NCI-H2029 treated with DMSO at 0.1 percent for 48 hours (cell line): ENCODE measurements at regions not wholly inside any gene's neighbourhood (a gene's known extent, or its start where the extent isn't known, plus 50 kb on each side); places are given as distances from the start of the nearest gene placed in this dataset.
"Not testable (repeated sequence)": the region's sequence is repeated elsewhere in the genome, so short reads cannot be mapped to it uniquely, and the experiment has no call there.

Source experiments
- DNase-seq: peaks from one replicate; lab custom pipeline; 2025; lab: John Stamatoyannopoulos, UW

DNA sequence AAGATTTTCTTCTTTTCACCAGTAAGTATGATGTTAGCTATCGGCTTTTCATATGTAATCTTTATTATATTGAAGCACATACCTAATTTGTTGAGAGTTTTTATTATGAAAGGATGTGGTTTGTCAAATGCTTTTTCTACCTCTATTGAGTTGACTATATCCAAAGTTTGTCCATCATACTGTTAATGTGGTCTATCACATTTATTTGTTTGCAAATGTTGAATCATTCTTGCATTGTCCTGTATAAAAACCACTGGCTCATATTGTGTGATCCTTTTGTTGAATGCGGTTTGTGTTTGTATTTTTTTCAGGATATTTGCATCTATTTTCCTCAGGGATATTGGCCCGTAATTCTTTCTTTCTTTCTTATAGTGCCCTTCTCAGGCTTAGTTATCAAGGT lies 675.5 kb downstream of the NUP35 start:
- DNase-seq, result no peak

DNA sequence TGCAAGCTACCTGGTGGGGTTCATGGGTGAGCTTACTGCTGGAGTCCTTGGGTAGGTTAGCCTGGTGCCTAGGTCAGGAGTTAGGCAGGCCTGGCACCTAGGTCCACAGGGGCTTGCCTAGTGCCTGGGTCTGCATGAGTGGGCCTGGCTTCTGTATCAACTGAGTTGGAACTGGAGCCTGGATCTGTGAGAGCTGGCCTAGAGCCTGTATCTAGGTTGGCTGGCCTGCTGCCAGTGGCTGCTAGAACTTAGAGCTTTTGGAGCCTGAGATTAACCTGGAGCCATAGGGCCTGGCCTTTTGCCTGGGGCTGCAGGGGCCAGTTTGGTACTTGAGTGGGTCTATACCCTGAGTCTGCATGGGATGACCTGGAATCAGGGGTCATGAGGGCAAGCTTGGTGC lies 679.4 kb downstream of the NUP35 start:
- no peak for DNase-seq

DNA sequence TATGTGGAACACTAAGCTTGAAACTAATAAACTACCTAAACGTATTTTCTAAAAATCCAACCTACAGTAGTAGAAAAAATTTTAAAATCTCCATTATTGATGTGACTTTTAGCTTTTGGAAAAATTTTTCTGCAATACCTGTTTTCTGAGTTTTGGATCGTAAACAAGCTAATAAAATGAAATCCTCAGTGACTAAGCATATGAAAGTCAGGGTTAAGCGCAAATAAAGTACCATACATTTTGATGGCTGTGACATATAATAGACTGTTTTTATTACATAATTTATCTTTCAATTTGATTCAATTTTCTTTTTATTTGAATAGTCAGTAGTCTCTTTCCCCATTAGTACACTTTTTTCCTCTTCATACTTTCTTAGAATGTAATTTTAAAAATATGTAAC lies 683.6 kb downstream of the NUP35 start:
- no peak for DNase-seq

DNA sequence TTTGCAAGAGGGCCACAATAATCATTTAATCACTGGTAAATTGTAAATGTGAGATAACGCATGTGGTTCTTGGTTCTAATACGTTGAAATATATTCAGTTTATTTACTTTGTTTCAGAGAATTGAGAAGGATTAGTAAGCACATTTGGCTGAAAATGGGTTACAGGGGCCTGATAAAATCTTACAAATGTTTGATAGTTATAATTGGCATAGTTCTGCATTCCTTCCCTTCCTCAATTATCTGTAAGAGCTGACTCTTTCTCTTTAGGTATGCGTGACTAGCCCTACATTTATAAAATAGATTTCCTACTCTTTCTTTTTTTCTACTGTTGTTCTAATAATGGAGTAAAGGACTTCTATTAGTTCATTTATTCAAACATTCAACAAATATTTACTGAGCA lies 685.2 kb downstream of the NUP35 start:
- DNase-seq, result no peak

DNA sequence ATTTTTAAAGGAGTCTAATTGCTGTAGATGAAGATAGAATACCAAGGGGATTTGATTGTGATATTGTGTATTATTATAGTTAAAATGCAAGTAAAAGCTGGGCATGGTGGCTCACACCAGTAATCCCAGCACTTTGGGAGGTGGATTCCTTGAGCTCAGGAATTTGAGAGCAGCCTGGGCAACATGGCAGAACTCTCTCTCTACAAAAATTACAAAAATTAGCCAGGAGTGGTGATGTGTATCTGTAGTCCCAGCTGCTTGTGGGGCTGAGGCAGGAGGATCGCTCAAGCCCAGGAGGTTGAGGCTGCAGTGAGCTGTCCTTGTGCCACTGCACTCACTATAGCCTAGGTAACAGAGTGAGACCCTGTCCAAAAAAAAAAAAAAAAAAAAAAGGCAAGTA lies 687.0 kb downstream of the NUP35 start:
- no peak for DNase-seq

DNA sequence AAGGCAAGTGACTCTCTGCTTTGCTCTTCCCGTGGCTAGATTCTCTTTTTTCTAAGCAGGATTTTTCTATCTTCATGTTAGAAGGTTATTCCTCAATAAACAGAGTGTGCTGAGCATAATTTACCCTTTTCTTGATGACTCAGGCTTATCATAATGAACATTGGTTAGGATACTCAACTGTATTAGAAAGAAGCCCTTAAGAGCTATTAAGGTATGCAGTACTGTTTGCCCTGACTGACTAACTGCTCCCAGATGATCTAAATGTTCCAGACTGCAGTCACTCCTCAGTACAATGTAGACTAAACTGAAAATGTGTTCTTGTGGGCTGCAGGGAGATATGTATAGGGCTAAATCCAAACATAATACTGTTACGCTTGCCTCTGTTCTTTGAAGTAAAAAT lies 687.8 kb downstream of the NUP35 start:
- DNase-seq, result no peak

DNA sequence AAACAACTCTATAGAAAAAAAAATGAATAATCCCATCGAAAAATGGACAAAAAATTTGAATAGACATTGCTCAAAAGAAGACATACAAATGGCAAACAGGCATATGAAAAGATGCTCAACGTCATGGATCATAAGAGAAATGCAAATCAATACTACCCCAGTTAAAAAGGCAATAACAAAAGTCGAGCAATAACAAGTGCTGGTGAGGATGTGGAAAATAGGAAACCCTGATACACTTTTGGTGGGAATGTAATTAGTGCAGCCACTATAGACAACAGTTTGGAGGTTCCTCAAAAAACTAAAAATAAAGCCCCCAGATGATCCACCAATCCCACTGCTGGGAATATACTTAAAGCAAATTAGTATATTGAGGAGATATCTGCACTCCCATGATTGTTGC lies 701.5 kb downstream of the NUP35 start:
- DNase-seq, result no peak

DNA sequence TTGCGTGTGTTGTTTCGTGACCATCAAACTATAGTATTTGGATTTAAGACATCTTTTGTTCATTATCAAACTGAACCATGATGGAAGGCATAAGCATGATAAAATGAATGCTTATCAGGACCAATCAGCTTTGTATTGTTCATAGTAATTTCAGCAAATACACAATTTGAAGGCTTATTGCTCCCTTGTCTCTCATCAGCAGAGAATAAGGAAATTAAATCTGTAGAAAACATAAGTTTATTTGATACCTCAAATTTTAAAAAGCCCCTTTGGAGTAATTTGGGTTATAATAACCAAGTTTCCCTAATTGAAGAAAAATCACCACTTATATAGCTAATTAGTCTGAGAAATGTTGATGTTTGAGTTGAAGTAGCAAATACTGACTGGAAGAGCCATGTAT lies 705.7 kb downstream of the NUP35 start:
- DNase-seq, result no peak

DNA sequence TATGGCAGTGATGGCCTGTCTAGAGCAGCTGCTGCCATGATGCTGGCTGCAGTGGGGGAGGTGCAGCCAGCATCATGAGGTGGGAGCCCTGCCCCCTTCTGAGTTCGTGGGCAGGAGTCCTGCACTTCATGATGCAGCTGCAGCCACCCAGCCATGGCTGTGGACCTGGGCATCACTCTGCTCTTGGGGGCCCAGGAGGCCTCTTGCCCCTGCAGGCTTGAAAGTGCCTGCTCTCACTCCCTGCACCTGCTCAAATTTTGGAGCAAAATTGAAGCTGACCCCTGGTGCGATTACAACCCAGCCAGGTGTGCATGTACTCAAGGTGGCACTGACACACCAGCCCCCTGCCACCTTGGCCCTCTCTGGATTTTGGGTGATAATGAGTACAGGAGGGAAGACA lies 712.9 kb downstream of the NUP35 start:
- no peak for DNase-seq

DNA sequence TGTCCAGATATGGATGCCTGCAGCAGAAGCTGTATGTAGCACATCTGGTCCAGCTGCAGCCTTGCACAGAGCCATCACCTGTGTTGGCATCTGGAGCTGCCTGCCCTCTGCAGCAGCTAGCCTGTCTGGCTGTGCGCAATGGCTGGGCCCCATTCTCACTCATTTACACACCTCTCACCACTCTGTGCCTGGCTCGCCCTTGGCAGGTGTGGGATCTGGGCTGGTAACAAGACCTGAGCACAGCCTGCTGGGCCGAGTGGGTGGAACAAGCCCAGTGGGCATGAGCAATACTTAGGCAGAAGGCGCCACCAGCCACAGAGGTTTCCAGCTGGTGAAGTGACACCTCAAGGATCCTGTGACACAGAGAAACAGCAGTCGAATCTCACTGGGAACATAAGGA lies 714.1 kb downstream of the NUP35 start:
- no peak for DNase-seq

DNA sequence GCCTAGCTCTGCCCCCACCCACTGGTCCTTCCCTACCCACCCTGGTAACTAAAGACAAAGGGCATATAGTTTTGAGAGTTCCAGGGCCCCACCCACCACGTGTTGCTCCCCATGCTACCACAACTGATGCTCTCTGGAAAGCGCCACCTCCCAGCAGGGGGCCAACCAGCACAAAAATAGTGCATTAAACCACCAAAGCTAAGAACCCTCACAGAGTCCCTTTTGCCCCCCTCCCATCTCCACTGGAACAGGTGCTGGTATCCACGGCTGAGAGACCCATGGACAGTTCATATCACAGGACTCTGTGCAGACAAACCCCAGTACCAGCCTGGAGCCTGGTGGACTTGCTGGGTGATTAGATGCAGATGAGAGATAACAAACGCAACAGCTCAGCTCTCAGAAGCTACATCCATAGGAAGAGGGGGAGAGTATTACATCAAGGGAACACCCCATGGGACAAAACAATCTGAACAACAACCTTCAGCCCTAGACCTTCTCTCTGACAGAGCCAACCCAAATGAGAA lies 715.9 kb downstream of the NUP35 start:
- DNase-seq, result no peak

DNA sequence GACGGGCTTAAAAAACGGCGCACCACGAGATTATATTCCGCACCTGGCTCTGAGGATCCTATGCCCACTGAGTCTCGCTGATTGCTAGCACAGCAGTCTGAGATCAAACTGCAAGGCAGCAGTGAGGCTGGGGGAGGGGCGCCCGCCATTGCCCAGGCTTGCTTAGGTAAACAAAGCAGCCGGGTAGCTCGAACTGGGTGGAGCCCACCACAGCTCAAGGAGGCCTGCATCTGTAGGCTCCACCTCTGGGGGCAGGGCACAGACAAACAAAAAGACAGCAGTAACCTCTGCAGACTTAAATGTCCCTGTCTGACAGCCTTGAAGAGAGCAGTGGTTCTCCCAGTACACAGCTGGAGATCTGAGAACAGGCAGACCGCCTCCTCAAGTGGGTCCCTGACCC lies 725.6 kb downstream of the NUP35 start:
- not testable (repeated sequence) for DNase-seq

DNA sequence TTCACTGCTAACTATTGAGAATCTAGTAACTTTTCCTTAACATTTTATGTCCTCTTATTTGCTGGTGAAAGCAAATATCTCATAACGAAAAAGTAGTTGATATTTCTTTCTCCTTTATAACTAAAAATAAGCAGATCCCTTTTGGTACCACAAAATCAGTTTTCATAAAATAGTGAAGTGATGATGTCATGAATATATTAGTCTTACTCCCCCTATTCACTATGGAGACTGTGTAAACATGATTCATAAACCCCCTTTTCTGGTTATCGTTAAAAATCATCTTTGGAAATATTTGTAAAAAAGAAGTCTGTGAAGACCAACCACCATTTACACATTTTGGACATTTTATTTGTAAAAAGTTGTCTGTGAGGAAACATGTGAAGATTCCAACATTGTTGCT lies 734.9 kb downstream of the NUP35 start:
- no peak for DNase-seq

DNA sequence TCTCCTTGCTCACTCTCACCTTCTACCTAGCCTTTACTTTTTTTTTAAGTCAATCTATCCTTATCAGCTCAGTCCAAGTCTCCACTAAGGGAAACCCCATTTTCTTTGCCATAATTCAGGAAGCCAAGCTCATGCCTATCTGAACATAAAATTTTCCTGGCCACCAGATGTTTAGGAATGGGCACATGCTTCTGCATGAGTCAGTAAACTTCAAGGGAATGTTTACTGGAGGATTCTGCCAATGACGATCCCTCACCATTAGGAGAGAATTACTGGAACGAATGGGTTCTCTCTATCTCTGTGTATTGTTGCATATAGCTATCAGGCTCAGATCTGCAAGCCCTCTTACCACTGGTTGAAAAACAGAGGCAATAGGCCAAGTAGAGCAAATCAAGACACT lies 731.7 kb upstream of the ZNF804A start:
- no peak for DNase-seq

DNA sequence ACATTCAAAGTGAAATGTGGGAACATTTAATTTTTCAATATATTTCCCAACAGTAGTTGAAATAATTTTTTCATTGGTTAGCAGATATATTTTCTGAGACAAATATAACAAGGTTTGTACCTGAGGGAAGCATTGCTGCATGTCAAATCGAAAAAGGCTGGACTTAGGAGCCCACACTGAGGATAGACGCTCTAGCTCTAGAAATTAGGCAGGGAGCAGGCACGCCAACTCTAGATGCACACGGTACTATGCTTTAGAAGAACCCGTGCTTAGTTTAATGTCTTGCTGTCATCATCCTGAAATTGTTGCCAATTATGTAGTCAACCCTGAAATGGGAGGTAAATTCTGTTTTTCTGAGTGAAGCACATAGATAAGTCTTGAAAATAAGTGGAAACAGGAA lies 731.1 kb upstream of the ZNF804A start:
- no peak for DNase-seq

DNA sequence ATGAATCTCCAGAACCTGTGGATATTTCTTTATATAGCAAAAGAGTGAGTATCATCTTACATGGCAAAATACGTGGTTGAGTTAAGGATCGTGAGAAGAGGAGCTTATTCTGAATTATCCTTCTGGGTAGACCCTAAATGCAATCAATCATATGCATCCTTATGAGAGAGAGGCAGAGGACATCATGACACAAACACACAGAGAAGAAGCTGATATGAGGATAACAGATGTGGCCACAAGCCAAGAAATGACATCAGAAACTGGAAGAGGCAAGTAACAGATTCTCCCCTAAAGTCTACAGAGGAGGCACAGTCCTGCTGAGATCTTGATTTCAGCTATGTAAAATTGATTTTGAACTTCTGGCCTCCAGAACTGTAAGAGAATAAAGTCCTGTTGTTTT lies 730.2 kb upstream of the ZNF804A start:
- no peak for DNase-seq

DNA sequence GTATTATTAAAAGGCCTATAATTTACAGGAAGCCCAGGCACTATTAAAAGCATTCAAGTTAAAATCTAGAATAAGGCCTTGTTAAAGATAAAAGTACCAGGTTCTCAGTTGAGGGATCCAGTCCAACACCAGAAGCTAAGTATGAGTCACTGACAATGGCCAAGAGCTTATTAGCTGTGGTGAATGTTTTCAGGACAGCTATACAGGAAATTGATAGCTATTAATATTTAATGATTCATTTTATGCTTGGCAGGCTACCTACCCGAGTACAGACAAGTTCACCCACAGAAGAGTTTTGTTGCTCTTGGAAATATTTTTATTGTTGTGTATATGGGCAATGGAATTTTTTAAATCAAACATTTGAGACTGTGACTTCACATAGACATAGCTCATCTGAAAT lies 729.6 kb upstream of the ZNF804A start:
- no peak for DNase-seq

DNA sequence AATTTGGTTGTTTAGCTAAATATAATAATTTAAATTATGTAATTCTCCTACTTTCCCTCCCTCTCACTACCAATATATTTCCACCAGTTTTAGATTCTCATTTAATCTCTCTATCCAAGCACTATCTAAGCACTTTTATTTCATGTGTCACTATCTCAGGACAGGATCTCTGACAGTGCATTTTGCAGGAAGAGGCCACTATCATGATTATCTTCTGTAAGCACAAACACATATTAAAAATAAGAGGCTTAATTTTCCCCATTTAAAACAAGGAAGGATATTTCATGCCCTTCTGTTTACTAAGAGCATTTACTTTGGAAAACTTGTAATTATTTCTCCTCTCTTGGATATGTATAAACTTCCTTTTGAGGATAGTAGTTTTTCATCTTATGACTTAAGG lies 726.2 kb upstream of the ZNF804A start:
- no peak for DNase-seq

DNA sequence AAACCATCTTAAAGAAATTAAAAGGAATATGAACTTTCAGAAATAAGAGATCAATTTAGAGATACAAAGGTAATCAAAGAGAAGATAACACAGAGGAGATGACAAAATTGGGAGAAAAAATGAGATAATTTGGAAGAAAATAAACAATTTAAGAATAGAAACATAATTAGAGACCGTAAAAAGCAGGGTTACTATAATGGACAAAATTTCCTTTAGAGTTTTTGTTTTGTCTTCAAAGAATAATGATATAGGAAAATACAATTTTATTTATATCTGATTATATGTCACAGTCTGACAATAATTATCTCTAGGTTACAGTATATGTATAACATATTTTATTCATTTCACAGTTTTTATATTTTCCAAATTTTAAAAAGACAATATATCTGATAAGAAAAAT lies 716.4 kb upstream of the ZNF804A start:
- no peak for DNase-seq

DNA sequence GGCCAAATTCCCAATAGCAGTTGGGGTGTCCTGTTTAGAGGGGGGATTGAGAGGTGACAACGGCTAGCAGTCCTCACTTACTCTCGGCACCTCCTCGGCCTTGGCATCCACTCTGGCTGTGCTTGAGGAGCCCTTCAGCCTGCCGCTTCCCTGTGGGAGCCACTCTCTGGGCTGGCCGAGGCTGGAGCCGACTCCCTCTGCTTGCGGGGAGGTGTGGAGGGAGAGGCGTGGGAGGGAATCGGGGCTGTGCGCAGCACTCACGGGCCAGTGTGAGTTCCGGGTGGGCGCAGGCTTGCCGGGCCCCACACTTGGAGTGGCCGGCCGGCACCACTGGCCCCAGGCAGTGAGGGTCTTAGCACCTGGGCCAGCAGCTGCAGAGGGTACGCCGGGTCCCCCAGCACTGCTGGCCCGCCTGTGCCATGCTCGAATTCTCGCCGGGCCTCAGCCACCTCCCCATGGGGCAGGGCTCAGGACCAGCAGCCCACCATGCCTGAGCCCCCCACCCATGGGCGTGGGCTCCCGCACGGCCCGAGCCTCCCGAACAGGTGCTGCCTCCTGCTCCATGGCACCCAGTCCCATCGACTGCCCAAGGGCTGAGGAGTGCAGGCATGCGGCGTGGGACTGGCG lies 705.9 kb upstream of the ZNF804A start:
- DNase-seq, result no peak

DNA sequence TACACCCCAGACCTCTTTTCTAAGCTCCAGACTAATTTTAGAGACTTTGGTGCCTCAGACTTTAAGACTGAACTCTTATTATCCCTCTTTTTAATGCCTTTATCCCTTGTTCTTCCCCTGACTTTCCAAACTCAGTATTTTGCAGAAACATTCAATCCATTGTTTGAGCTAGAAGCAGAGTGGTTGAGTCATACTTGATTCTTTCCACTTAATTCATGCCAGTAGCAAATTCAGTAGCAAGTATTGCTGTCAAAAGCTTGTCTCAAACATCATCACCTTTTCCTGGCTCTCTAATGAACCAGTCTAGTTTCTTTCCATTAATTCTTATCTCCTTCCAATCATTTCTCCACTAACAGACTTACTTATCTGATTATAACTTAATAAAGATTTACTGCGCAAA lies 699.7 kb upstream of the ZNF804A start:
- DNase-seq, result no peak

DNA sequence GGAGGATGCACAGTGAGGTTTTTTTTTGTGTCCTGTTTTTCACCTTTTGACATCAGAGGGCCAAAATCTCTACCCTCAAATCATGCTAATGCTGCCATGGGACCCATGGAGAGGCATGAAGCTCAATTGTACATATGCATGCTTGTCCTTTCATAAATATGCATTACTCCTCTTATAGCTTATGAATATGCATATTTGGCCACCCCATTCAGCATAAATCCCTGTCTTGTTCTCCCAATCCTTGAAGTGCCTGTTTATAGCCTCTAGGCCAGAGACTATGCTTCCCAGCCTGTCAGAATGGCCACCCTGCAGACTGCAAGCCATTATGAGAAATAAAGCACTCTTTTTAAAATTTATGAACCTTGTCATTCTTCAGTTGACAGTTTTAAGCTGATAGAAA lies 696.4 kb upstream of the ZNF804A start:
- no peak for DNase-seq

DNA sequence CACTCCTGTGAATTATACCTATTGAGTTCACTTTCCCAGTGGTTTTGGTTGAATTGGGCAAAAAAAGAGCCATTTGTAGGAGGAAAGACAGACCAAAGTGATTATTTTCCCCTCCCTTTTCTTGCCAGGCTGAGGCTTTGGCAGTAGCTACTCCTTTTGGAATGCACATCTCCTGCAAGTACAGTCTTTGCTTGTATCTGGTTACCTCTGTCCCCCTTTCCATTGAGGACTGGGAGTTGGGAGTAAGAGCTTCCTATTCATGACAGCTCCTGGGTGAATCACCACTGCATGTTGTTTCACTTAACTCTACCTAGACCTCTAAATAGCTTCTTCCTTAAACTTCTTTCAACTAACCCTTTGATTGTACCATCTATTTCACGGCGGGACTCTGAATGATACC lies 695.3 kb upstream of the ZNF804A start:
- no peak for DNase-seq

DNA sequence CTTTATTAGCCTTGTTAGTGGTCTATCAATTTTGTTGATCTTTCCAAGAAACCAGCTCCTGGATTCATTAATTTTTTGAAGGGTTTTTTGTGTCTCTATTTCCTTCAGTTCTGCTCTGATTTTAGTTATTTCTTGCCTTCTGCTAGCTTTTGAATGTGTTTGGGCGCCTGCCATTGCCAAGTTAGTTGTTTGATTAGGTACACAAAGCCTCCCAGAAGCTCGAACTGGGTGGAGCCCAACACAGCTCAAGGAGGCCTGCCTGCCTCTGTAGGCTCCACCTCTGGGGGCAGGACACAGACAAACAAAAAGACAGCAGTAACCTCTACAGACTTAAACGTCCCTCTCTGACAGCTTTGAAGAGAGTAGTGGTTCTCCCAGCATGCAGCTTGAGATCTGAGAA lies 682.3 kb upstream of the ZNF804A start:
- DNase-seq, result not testable (repeated sequence)

DNA sequence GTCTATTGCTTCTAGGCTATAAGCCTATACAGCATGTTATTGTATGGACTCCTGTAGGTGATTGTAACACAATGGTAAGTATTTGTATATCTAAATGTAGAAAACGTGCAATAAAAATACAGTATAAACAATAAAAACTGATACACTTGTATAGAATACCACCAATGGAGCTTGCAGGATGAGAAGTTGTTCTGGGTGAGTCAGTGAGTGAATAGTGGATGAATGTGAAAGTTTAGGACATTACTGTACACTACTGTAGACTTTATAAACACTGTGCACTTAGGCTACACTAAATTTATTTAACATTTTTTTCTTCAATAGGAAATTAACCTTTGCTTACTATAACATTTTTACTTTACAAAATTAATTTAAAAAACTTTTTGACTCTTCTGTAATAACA lies 679.2 kb upstream of the ZNF804A start:
- DNase-seq, result no peak
